ENCODE measurements at regions not wholly inside any gene's neighbourhood (a gene's known extent, or its start where the extent isn't known, plus 50 kb on each side); places are given as distances from the start of the nearest gene placed in this dataset.

GRCh38 chr5:96563816-96564215 is 98.4 kb upstream of the CAST start (continued):
- TF ChIP-seq CTCF (IDR thresholded peaks at IDR 0.05; ENCODE audit: control extremely low read depth in 1 of 3, insufficient read depth in 1 of 3, low read depth in 1 of 3, low read length in 3 of 3) (no peak), SP1 (IDR thresholded peaks at IDR 0.05; ENCODE audit: low read depth, low read length) (no peak), POLR2AphosphoS5 (IDR thresholded peaks at IDR 0.05; ENCODE audit: low read depth, low read length) (no peak), NRF1 (IDR thresholded peaks at IDR 0.05; ENCODE audit: low read depth, low read length) (no peak), PHF8 (conservative IDR thresholded peaks at IDR 0.05; ENCODE audit: low read depth, low read length) (no peak)

Measured in H1 (cell line).